ENCODE measurements at regions not wholly inside any gene's neighbourhood (a gene's known extent, or its start where the extent isn't known, plus 50 kb on each side); places are given as distances from the start of the nearest gene placed in this dataset.

DNA sequence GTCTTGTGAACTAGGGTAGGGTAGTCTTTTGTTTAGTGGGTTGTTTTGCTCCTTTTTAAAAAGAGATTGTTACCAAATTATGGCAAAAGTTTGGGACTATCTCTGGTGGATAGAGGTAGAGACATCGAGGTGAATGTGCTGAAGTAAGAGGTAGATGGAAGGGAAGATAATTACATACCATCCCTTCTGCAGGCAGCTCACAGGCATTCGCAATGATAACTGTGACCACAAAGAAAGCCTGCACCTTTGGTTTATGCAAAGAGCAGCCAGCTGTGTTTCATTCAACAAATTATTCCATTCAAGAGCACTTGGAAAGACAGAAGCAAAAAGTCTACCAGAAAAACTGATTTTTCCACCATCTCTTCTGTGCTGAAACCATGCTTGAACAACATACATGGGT lies 155.6 kb downstream of the GATB start:
- TF ChIP-seq, protein P1, sequence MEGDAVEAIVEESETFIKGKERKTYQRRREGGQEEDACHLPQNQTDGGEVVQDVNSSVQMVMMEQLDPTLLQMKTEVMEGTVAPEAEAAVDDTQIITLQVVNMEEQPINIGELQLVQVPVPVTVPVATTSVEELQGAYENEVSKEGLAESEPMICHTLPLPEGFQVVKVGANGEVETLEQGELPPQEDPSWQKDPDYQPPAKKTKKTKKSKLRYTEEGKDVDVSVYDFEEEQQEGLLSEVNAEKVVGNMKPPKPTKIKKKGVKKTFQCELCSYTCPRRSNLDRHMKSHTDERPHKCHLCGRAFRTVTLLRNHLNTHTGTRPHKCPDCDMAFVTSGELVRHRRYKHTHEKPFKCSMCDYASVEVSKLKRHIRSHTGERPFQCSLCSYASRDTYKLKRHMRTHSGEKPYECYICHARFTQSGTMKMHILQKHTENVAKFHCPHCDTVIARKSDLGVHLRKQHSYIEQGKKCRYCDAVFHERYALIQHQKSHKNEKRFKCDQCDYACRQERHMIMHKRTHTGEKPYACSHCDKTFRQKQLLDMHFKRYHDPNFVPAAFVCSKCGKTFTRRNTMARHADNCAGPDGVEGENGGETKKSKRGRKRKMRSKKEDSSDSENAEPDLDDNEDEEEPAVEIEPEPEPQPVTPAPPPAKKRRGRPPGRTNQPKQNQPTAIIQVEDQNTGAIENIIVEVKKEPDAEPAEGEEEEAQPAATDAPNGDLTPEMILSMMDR (IDR thresholded peaks at IDR 0.05; ENCODE audit: low read depth, low read length), result no peak
- DNase-seq (ENCODE audit: extremely low read depth, low read depth), result no peak

DNA sequence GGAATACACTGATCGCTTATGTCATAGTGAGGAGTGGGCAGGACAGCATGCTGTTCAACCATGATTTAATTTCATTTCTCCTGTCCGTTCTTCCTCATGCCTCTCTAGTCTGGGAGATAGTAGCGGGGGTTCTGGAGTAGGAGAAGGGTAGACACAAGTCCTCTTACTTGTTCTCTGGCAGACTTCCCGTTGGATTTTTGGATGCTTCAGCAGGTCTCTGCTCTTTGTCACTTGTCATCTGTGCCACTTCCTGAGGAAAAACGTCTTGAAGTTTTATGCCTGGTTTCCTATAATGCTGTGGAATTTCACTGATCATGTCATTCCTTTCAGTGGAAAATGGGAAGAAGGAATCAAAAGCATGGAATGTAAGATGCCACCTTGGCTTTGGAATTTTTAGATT lies 154.7 kb downstream of the GATB start:
- TF ChIP-seq, protein P1 (IDR thresholded peaks at IDR 0.05; ENCODE audit: low read depth, low read length), result no peak
- no peak for DNase-seq (ENCODE audit: extremely low read depth, low read depth)

DNA sequence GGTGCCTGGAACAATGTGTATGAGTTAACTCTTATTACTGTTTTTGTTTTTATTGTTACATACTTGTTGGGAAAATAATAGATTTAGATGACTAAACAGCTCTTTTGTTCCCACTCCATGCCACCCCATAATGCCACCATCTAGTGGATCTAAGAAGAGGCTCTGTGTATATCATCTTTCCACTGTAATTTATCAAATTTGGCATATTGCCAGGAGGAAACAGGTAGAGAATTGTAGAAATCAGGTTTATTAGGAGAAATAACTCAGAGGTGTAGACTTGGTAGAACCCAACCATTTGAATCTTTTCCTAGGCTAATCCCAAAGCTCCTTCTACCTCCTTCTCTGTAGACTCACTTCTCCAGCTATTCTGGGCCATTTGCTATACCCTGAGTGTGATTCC lies 150.6 kb downstream of the GATB start:
- no peak for DNase-seq (ENCODE audit: extremely low read depth, low read depth)
- TF ChIP-seq, protein P1 (IDR thresholded peaks at IDR 0.05; ENCODE audit: low read depth, low read length), result no peak

DNA sequence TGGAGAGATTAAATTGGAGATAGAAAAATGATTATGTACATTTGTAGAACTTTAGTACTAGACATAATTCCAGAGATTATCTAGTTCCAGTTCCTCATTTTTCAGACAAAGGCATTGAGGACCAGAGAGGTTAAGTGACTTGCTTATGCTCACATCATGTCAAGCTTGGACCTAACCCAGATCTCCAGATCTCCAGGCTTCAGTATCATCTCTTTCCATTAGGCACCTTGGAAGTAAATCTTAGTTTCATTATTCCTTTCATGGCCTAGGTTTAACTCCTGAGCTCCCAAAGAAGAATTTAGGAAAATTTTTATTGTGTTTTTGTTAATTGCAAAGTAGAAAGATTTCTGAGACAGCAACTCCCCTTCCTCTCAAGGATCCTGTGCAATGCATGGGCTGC lies 148.8 kb downstream of the GATB start:
- DNase-seq (ENCODE audit: extremely low read depth, low read depth), result no peak

DNA sequence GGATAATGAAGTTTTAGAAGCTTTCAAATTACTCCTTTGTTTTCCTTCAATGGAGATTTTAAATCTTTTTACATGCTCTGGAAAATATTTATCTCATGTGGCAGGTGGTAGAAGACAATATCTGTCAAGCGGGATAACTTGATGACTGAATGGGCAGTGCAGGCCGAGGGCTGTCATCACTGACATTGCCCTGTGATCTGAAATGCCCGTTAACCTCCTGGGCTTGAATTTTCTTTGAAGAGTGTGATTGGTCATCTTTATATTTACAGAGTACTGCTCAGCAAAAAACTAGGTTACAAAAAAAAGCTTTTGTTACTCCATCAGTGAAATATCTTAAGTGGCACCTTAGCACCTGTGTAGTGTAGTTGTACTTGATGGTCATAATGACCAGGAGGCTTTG lies 147.5 kb downstream of the GATB start:
- TF ChIP-seq, protein P1 (IDR thresholded peaks at IDR 0.05; ENCODE audit: low read depth, low read length), result no peak
- no peak for DNase-seq (ENCODE audit: extremely low read depth, low read depth)

More for the DNA sequence above, 148.8 kb downstream of the GATB start:
- TF ChIP-seq, protein P1 (IDR thresholded peaks at IDR 0.05; ENCODE audit: low read depth, low read length), result no peak

DNA sequence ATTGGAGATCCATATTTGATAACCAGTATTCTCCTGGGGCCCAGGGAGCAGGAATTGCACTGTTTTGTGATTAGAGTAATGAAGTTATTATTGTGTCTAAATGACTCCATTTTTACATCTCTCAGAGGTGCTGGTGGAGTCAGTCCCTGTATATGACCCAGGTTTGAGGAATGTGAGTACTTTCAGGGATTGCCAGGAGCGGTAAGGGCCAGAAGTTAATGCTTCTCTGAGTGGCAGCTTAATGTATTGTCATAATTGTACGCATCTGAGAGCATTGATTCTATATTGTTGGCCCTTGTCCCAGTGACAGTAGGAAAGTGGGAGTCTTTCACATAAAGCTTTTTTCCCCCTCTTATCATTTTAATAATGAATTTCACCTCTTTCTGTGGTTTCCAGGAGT lies 146.2 kb downstream of the GATB start:
- TF ChIP-seq, protein P1 (IDR thresholded peaks at IDR 0.05; ENCODE audit: low read depth, low read length), result no peak
- DNase-seq (ENCODE audit: extremely low read depth, low read depth), result no peak

DNA sequence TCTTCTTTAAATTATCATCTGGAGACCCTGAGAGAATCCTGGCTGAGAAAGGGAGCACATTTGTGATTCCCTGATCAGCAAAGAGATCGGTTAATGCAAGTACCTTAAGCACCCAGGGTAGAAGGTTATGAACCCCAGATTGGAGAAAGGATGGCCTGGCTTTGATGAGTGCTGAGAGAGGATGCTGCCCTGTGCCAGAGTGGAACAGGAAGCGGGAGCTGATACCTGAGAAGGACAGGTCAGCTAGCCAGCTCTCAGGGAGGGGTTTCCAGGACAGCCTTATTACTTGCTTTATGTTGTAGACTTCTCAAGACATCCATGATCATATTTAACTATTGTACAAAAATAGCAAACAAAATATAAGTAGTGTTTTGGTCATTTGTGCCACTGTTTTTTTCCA lies 141.9 kb downstream of the GATB start:
- DNase-seq (ENCODE audit: extremely low read depth, low read depth), result no peak

More for the DNA sequence above, 141.9 kb downstream of the GATB start:
- TF ChIP-seq, protein P1 (IDR thresholded peaks at IDR 0.05; ENCODE audit: low read depth, low read length), result no peak
